SHP77 treated with DMSO at 0.1 percent for 48 hours (cell line): ENCODE measurements at regions not wholly inside any gene's neighbourhood (a gene's known extent, or its start where the extent isn't known, plus 50 kb on each side); places are given as distances from the start of the nearest gene placed in this dataset.
"Not testable (repeated sequence)": the region's sequence is repeated elsewhere in the genome, so short reads cannot be mapped to it uniquely, and the experiment has no call there.

Experiments used
- DNase-seq: peaks from one replicate; lab custom pipeline; 2025; lab: John Stamatoyannopoulos, UW

- no peak for DNase-seq
Measured at GRCh38 chr3:103787879-103788278, 1353.1 kb downstream of the ZPLD1 start.

- DNase-seq = no peak
Measured at GRCh38 chr3:103791786-103792515, 1357.1 kb downstream of the ZPLD1 start.

- DNase-seq = no peak
Measured at GRCh38 chr3:103794656-103795055, 1359.8 kb downstream of the ZPLD1 start.

GRCh38 chr3:103796068-103796467, 1361.3 kb downstream of the ZPLD1 start:
- no peak for DNase-seq

GRCh38 chr3:103803787-103804186, 1369.0 kb downstream of the ZPLD1 start:
- DNase-seq = no peak

GRCh38 chr3:103810167-103810566, 1375.4 kb downstream of the ZPLD1 start:
- no peak for DNase-seq

- DNase-seq = no peak
Measured at GRCh38 chr3:103813955-103814354, 1379.1 kb downstream of the ZPLD1 start.

- DNase-seq = no peak
Measured at GRCh38 chr3:103818398-103818797, 1383.6 kb downstream of the ZPLD1 start.

- no peak for DNase-seq
Measured at GRCh38 chr3:103818800-103819199, 1384.0 kb downstream of the ZPLD1 start.

- no peak for DNase-seq
Measured at GRCh38 chr3:103825586-103825985, 1390.8 kb downstream of the ZPLD1 start.

- DNase-seq = no peak
Measured at GRCh38 chr3:103829723-103830326, 1395.0 kb downstream of the ZPLD1 start.

- no peak for DNase-seq
Measured at GRCh38 chr3:103847081-103848062, 1412.6 kb downstream of the ZPLD1 start.

GRCh38 chr3:103851793-103852192, 1417.0 kb downstream of the ZPLD1 start:
- DNase-seq = no peak

GRCh38 chr3:103862415-103862814, 1427.6 kb downstream of the ZPLD1 start:
- no peak for DNase-seq

- DNase-seq = no peak
Measured at GRCh38 chr3:103863381-103863780, 1428.6 kb downstream of the ZPLD1 start.

GRCh38 chr3:103866113-103866512, 1431.3 kb downstream of the ZPLD1 start:
- DNase-seq = no peak

- DNase-seq = no peak
Measured at GRCh38 chr3:103873021-103873420, 1438.2 kb downstream of the ZPLD1 start.

- DNase-seq = no peak
Measured at GRCh38 chr3:103873897-103874545, 1439.2 kb downstream of the ZPLD1 start.

- not testable (repeated sequence) for DNase-seq
Measured at GRCh38 chr3:103881809-103882208, 1447.0 kb downstream of the ZPLD1 start.

GRCh38 chr3:103889675-103890074, 1454.9 kb downstream of the ZPLD1 start:
- no peak for DNase-seq

- DNase-seq = no peak
Measured at GRCh38 chr3:103894162-103894822, 1459.5 kb downstream of the ZPLD1 start.

- DNase-seq = no peak
Measured at GRCh38 chr3:103899328-103899727, 1464.5 kb downstream of the ZPLD1 start.
